UCSD-AML1 (cell line): ENCODE measurements at regions not wholly inside any gene's neighbourhood (a gene's known extent, or its start where the extent isn't known, plus 50 kb on each side); places are given as distances from the start of the nearest gene placed in this dataset.

Experiments
- DNase-seq: peaks from one replicate; lab custom pipeline; 2025; ENCODE audit not compliant: unreplicated experiment; lab: John Stamatoyannopoulos, UW

- DNase-seq, result no peak
These were observed 537.3 kb upstream of the SEMA6D start for GRCh38 chr15:47179988-47180387.

- no peak for DNase-seq
These were observed 534.5 kb upstream of the SEMA6D start for GRCh38 chr15:47182818-47183217.

GRCh38 chr15:47184003-47184907 lies 533.0 kb upstream of the SEMA6D start:
- DNase-seq, result no peak

DNA sequence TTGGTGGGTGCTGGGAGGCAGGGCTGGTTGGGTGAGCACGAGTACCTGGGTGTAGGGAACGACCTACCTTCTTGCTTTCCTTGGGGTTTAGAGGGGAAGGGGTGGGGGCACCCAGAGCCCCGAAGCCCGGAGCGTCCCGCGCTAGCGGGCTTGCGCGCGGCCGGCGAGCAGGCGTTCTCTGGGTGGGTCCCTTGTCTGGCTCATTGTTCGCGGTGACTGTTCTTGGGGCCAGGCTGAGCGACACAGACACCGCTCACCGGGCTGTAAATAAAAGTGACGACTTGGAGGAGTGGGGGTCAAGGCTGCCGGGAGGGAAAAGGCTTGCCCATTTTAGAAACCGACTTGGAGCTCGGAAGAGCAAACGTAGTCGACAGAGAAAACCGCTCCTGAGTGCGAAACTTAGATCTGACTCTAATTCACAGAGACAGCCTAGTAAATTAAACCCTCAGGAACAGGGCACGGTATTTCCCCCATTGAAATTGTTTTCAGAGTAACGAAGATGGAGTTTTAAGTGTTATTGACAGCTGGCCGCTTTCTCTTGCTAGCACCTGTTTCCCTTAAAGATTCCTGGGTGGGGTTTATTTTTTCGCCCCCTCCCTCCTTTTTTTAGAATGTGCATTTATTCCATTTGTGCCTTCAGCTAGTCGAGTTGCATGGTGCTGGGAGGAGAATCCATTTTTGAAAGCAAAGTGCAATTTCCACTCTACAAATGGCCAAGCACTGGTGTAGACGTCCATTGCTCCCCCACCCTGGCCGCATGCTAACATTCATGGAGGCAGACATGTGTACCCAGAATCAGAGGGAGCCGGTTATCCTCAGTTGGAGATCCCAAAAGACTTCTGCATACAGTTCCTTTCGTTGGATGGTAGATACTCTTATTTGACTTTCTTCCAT lies 532.1 kb upstream of the SEMA6D start:
- DNase-seq, result no peak

DNA sequence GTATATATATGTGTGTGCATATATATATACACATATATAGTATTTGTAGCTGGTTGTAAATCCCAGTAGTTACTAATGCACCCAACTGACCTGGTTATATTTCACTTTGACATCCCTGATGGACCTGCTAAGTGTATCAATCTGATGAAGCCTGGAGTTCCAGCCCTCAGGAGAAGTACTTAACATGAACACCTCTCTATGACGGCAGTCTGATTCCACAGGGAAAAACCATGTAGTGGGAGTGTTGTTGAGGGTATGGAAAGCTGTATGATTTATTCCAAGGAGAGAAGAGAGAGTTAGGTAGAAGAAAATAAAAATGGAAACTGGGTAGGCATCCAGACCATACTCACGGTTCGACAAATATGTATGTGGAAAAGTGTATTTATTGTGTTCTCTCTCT lies 531.2 kb upstream of the SEMA6D start:
- no peak for DNase-seq

GRCh38 chr15:47188758-47189507 lies 528.4 kb upstream of the SEMA6D start:
- no peak for DNase-seq

GRCh38 chr15:47194718-47195117 lies 522.6 kb upstream of the SEMA6D start:
- no peak for DNase-seq

DNA sequence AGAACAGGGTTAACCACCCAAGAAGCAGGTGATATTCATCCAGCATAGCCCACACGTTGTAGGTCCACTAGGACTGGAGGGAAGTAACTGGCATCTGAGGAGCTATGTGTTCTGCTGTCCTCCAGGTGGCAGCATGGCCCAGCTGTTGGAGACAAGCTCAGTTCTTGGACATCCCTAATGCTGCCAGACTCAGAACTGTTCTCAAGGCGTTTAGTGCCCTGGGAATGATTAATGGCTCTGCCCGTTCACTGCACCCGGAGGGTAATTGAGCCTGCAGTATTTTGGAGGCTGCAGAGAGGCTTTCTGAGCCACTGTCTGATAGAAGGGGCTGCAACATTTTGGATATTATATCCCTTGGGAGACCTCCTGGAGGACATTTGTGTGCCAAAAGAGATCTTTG lies 521.3 kb upstream of the SEMA6D start:
- peak; percentile 52 for DNase-seq

DNA sequence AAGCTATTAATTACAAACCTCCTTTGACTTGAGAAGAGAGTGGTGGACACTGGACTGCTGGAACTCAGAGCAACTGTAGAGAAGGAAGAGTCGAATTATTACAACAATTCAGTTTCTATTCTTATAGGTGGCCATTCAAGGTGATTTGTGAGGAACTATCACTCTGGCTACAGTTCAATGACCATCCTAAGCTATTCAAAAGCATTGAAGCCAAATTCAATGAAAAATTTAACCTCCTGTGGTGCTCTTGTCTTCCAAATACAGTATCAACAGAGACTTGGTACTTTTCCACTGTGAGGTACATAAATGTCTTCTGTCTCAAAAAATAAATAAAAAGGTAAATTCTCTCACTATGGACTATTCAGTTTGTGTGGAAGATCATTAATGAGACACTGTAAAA lies 513.3 kb upstream of the SEMA6D start:
- no peak for DNase-seq

- no peak for DNase-seq
These were observed 510.8 kb upstream of the SEMA6D start for GRCh38 chr15:47206358-47206978.

DNA sequence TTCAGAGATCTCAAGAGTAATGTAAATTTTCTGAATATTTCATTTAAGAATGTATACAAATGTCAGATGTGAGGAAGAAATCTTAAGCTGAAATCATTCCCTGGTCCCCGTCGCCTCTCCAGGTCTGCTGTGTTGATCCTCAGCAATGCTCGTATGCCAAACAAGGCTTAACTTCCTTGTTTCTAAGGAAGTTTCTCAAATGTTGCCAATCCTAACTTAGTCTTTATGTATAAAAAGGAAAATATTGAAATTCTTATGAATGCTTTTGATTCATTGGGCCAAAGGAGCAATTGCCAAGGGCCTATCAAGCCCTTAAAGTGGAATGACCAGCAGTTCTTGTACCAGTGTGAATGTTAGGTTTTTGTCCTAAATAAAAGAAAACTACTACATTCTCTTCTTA lies 507.7 kb upstream of the SEMA6D start:
- no peak for DNase-seq

- no peak for DNase-seq
These were observed 504.9 kb upstream of the SEMA6D start for GRCh38 chr15:47212222-47213010.

DNA sequence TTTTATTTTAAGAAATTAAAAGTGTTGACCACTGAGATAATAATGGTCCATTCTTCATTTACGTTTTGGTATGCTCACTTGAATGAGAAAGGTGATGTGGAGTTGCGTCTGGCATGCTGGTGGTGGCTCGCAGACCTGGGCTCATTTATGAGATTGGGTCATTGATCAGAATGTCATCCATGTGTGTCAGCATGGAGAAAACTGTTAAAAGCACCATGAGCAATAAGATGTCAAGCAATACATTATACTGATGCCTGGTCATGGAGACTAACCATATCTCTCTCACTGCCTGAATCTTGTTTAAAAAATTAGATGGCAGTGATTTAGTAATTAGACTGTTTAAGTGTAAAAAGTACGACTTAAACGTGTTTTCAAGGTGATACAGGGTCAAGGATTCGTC lies 503.4 kb upstream of the SEMA6D start:
- DNase-seq, result no peak

DNA sequence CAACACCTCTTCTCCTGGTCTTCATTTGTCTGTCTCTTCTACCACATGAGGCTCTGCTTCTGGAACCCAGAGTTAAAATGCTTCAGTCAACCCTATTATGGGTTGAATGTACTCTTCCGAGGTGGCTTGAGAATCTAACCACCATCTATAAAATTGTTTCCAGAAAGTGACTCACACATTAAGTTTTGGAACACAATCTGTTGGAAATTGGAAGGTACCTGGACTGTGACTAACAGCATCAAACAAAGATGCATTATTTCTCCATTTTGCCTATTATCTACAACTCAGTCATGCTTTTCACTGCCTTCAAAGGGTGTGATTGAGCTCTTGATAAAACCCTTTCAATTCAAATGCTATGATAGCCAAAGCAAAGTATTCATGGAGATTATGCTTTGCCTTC lies 499.0 kb upstream of the SEMA6D start:
- no peak for DNase-seq

DNA sequence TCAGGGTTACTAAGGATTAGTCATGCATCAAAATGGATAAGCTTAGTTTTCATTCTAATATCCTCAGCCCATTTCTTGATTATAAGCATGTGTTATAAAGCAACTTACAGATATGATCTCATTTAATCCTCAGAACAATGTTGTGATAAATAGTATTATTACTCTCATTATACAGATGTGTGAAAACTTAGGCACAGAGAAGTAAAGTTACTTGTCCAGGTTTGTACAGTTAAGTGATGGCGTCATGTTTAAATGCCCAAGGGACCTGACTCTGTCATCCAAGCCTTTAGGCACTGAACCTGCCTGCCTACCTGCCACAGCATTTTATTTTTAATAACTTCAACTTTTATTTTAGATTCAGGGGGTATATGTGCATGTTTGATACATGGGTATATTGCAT lies 472.9 kb upstream of the SEMA6D start:
- no peak for DNase-seq

DNA sequence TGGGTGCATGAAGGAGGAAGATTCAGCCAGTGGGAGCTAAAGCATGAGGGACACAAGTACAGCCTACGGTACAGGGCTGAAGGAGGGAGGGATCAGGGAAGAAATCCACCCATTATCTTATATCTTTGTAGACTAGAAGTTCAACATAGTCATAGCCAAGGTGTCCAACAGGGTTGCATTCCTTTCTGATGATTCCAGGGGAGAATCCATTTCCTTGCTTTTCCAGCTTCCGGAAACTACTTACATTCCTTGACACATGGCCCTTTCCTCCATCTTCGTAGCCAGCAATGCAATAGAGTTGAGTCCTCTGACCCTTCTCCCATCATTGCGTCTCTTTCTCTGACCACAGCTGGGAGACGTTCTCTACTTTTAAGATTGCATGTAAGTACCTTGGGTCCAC lies 471.0 kb upstream of the SEMA6D start:
- DNase-seq, result no peak

GRCh38 chr15:47258521-47258920 lies 458.8 kb upstream of the SEMA6D start:
- DNase-seq, result no peak

- no peak for DNase-seq
These were observed 451.6 kb upstream of the SEMA6D start for GRCh38 chr15:47265686-47266085.

DNA sequence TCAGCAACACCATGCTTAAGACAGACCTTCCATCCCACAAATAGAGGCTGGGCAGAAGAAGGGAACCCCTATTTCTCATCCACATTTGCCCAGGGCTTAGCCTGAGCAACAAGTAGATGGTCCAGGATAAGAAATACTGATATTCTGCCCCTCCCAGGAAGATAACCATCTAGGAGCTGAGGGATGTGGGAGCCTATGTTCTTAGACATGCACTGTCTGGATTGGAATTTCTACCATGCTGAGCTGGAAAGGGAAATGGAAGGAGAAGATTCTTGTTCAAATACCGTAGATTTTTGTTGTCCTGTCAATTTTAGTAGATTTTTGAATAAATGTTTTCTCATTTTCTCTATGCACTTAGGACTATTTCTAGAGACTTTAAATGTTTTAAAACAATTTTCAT lies 450.7 kb upstream of the SEMA6D start:
- no peak for DNase-seq

DNA sequence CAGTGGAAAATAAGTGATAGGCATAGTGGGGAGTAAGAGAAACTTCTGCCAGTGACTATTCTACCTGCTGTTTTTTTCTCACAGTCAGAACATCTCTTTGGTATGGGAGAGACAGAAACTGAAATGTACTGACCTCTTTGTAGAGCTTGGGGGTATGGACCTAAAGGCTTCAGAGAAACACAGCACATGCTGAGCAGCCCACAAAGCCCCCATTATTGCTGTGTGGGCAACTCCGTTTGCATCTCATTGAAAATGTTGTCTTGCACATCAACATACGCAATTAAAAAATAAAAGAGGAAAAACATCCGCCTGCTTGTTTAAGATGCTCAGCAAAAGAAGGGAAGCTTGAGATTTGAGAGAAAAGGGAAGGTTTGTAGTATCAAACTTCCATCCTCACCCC lies 443.4 kb upstream of the SEMA6D start:
- DNase-seq, result no peak
